NCI-H2227 (cell line): ENCODE measurements at regions not wholly inside any gene's neighbourhood (a gene's known extent, or its start where the extent isn't known, plus 50 kb on each side); places are given as distances from the start of the nearest gene placed in this dataset.
"Not testable (repeated sequence)": the region's sequence is repeated elsewhere in the genome, so short reads cannot be mapped to it uniquely, and the experiment has no call there.

Source experiments
- DNase-seq: peaks from one replicate; lab custom pipeline; 2025; ENCODE audit not compliant: unreplicated experiment; lab: John Stamatoyannopoulos, UW

GRCh38 chr3:153369561-153370374 is 207.7 kb downstream of the RAP2B start:
- no peak for DNase-seq

DNA sequence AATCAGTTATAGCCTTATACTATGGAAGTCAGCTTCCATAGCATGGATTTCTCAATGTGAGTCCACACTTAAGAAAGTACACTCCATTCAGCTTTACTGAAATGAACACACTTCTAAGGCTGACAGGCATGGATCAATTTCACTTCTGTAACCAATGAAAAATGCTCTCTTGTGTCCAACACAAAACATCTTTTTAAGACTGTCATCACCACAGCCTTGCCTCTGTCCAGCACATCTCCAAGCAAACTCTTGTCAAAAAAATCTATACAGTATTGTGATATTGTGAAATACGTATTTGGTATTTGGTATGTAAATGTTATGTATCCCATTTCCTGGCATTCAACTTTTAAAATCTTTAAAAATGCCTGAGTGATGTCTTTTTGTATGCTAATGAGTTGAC is 208.7 kb downstream of the RAP2B start:
- DNase-seq: no peak

GRCh38 chr3:153372326-153372725 is 210.3 kb downstream of the RAP2B start:
- no peak for DNase-seq

GRCh38 chr3:153373606-153374005 is 211.6 kb downstream of the RAP2B start:
- no peak for DNase-seq

DNA sequence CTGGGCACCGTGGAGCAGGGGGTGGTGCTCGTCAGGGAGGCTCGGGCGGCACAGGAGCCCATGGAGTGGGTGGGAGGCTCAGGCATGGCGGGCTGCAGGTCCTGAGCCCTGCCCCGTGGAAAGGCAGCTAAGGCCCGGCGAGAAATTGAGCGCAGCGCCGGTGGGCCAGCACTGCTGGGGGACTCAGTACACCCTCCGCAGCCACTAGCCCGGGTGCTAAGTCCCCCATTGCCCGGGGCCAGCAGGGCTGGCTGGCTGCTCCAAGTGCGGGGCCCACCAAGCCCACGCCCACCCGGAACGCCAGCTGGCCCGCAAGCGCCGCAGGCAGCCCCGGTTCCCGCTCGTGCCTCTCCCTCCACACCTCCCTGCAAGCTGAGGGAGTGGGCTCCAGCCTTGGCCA is 216.3 kb downstream of the RAP2B start:
- not testable (repeated sequence) for DNase-seq

DNA sequence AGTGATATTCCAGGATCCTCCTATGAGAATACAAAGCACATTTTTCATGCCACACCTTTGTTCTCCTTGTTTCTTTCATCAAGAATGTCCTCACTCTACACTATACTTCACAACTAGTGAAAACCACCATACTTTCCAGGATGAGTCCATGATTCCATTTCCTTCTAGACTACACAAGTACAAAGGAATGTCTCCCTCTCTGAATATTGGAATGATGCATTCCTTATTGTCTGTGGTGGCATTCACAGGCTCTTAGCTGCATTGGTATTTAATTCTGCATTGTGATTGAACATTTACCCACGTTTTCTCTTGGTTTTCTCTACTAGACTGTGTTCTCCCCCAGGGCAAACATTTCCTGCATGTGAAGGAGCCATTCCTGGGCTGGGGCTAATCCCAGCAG is 217.5 kb downstream of the RAP2B start:
- no peak for DNase-seq

- DNase-seq: no peak
Measured at GRCh38 chr3:153385343-153385742, 223.3 kb downstream of the RAP2B start.

GRCh38 chr3:153392363-153392762 is 230.3 kb downstream of the RAP2B start:
- DNase-seq: no peak

GRCh38 chr3:153394017-153394416 is 232.0 kb downstream of the RAP2B start:
- no peak for DNase-seq

- DNase-seq: no peak
Measured at GRCh38 chr3:153396581-153396980, 234.6 kb downstream of the RAP2B start.

GRCh38 chr3:153397794-153398193 is 235.8 kb downstream of the RAP2B start:
- DNase-seq: no peak

DNA sequence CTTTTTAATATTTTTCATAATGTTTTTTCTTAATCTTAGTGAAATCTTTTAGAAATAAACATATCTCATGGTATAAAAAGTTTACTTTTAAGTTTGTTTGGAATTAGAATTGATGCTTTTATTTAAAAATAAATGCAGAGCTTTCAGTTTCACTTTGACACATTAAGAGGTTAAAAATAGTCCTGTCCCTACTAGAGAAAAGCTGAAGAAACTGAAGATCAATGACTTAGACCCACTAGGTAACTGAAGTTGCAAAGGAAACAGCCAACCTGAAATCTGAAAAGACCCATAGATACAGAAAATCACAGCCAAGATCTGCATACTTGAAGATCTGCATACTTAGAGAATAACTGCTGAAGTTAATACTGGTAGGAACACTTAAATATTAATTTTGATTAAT is 237.6 kb downstream of the RAP2B start:
- DNase-seq: no peak

DNA sequence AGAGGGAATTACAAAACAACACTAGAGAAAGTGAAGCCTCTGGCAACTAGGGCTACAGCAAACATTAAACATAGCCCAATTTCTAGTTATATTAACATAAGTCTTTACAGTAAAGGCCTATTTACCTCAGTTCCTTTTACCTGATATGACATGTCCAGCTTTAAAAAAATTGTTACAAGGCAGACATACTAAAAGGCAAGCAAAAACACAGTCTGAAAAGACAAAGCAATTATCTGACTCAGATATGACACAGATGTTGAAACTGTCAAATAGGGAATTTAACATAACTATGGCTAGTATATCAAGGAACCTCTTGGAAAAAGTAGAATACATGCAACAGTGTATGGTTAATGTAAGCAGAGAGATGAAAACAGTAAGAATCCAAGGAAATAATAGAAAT is 238.6 kb downstream of the RAP2B start:
- DNase-seq: no peak

GRCh38 chr3:153404157-153404556 is 242.1 kb downstream of the RAP2B start:
- no peak for DNase-seq

DNA sequence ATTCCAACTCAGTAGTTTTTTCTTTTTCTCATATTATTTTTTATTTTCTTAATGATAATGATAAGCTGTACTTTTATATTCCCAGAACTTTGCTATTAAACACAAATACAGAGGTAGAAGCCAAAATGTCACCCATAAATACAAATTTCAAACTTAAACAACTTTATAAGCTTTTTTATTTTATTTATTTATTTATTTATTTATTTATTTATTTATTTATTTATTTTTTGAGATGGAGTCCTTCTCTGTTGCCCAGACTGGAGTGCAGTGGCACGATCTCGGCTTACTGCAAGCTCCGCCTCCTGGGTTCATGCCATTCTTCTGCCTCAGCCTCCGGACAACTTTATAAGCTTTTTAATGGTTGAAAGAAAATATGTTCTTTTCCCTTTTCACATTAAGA is 243.3 kb downstream of the RAP2B start:
- DNase-seq: not testable (repeated sequence)

GRCh38 chr3:153410517-153410916 is 248.5 kb downstream of the RAP2B start:
- no peak for DNase-seq

DNA sequence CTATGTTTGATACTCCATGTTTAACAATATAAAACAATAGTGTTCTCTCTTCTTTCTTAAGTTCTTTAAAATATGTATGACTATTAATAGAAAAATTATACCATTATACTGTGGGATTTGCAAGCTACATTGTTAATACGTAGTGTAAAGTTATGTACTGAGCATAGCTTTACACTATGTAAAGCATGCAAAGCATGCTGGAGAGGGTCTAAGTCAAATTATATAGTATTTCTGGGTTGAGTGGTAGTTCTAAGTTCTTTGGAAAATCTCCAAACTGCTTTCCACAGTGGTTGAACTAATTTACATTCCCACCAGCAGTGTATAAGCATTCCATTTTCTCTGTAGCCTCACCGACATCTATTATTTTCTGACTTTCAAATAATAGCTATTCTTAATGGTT is 253.0 kb downstream of the RAP2B start:
- no peak for DNase-seq

DNA sequence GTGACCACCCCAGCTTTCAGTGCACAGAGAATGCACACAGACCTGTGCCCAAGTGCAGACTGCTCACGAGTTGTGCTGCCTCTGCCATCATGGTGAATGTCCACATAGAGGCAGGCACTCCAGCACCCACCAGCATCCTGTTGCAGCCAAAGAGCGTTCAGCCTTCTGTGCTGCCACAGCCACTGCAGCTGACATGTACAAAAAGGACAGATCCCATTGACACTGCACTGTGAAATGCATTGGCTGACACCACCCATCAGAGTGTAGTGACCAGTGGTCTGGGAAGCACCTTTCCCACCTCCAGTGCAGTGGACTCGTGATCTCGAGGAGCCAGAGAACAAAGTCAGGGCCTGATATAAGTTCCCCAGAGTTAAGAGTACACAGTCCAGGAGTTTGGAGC is 260.3 kb downstream of the RAP2B start:
- no peak for DNase-seq

DNA sequence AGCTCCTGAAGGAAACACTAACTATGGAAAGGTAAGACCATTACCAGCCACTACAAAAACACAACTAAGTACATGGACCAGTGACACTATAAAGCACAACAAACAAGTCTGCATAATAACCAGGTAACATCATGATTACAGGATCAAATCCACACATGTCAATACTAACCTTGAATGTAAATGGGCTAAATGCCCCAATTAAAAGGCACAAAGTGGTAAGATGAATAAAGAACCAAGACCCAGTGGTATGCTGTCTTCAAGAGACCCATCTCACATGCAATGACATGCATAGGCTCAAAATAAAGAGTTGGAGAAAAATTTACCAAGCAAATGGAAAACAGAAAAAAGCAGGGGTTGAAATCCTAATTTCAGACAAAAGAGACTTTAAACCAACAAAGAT is 261.8 kb downstream of the RAP2B start:
- DNase-seq: not testable (repeated sequence)

DNA sequence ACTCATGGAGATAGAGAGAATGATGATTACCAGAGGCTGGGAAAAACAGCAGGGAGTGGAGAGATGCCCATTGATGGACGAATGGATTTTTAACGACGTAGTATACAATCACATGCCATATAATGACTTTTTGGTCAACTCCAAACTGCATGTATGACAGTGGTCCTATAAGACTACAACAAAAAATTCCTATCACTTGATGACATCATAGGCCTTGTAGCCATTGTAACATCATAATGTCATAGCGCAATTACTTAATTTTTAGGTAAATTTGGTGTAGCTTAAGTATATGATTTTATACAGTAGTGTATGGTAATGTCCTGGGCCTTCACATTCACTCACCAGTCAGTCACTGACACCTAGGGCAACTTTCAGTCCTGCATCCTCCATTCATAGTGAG is 264.3 kb downstream of the RAP2B start:
- no peak for DNase-seq

DNA sequence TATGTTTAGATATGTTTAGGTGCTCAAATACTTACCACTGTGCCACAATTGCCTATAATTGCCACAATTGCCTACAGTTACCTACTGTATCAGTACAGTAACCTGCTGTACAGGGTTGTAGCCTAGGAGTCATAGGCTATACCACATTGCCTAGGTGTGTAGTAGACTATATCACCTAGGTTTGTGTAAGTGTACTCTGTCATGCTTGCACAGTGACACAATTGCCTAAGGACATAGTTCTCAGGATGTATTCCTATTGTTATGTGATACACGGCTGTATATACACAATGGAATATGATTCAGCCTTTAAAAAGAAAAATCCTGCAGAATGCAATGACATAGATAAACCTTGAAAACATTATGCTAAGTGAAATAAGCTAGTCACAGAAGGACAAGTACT is 264.8 kb downstream of the RAP2B start:
- DNase-seq: no peak

DNA sequence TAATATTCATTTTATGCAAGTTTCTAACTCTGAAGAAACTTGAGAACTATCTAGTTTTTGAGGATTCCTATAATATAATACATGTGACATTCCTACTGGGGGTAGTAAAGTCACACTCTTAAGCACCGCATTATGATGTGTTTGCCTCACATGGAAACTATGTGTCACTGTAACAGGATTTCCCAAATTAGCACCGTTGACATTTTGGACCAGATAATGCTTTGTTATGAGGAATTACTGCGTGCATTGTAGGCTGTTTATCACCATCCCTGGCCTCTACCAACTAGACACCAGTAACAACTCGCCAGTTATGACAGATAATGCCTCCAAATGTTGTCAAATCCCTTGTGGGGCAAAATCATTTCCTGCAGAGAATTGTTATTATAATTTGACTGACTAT is 267.8 kb downstream of the RAP2B start:
- DNase-seq: no peak

- DNase-seq: no peak
Measured at GRCh38 chr3:153431076-153431475, 269.1 kb downstream of the RAP2B start.
